Limb (tissue), 2 donors: ENCODE measurements at regions not wholly inside any gene's neighbourhood (a gene's known extent, or its start where the extent isn't known, plus 50 kb on each side); places are given as distances from the start of the nearest gene placed in this dataset.
A peak's percentile ranks its signal among the peaks of the same experiment; 100 is the strongest.
"Not testable (repeated sequence)": the region's sequence is repeated elsewhere in the genome, so short reads cannot be mapped to it uniquely, and the experiment has no call there.

Experiments
- DNase-seq, 2 donors: peaks; one replicate each; pipeline ENCODE4 v3.0.0-alpha.2; 2016; ENCODE audit errors: extremely low spot score in 2 of 2

DNA sequence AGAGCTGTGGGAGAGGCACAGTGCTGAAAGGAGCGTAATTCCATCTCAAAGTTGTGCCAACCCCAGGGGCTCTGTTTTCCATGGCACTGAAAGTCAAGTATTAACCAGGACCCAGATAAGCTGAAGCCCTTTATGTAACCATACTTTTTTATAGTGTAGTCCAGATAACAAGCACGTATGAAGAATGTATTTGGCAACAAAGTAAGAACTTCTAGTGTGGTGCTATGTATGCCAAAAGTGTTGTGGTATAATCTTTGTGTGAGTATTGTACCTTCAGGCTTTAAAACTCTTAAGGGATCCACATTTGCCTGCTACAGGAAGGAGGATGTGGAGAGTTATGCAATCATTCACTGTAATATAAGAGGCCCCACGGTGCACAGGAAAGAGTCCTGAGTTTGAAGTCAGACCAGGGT lies 129.4 kb downstream of the IBTK start:
- peak in 1 of 2 donors; percentile 28 for DNase-seq

DNA sequence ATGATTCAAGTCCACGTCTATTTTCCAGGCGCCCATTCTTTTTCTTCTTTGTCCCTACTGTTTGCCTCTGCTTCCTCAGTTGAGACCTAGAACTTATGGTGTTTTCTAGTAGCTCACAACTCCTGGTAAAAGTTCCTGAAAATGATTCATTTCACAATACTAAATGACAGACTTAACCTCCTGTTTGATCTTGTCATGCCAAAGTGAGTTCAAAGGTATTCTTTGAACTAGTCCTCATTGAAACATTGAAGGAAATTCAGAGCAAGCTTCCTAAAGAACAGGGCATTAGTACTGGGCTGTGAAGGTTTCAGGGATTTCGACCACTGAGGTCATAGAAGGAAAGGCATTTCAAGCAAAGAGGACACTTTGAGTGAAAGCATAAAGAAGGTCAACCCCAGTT lies 132.8 kb downstream of the IBTK start:
- no peak for DNase-seq

GRCh38 chr6:82113231-82113630 lies 134.3 kb downstream of the IBTK start:
- DNase-seq: no peak

DNA sequence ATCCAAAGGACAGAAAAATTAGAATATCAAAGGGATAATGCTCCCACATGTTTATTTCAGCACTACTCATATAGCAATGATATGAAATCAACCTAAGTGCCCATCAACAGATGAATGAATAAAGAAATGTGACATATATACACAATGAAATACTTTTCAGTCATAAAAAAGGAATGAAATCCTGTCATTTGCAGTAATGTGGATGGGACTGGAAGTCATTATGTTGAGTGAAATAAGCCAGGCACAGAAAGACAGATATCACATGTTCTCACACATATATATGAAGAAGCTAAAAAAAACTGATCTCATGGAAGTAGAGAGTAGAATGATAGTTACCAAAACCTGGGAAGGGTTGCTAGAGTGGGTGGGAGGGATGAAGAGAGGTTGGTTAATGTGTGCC lies 135.7 kb downstream of the IBTK start:
- no peak for DNase-seq

GRCh38 chr6:82111114-82111513 lies 136.4 kb downstream of the IBTK start:
- no peak for DNase-seq

DNA sequence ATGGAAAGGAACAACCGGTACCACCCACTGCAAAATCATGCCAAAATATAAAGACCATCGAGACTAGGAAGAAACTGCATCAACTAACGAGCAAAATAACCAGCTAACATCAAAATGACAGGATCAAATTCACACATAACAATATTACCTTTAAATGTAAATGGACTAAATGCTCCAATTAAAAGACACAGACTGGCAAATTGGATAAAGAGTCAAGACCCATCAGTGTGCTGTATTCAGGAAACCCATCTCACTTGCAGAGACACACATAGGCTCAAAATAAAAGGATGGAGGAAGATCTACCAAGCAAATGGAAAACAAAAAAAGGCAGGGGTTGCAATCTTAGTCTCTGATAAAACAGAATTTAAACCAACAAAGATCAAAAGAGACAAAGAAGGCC lies 144.4 kb downstream of the IBTK start:
- not testable (repeated sequence) for DNase-seq

DNA sequence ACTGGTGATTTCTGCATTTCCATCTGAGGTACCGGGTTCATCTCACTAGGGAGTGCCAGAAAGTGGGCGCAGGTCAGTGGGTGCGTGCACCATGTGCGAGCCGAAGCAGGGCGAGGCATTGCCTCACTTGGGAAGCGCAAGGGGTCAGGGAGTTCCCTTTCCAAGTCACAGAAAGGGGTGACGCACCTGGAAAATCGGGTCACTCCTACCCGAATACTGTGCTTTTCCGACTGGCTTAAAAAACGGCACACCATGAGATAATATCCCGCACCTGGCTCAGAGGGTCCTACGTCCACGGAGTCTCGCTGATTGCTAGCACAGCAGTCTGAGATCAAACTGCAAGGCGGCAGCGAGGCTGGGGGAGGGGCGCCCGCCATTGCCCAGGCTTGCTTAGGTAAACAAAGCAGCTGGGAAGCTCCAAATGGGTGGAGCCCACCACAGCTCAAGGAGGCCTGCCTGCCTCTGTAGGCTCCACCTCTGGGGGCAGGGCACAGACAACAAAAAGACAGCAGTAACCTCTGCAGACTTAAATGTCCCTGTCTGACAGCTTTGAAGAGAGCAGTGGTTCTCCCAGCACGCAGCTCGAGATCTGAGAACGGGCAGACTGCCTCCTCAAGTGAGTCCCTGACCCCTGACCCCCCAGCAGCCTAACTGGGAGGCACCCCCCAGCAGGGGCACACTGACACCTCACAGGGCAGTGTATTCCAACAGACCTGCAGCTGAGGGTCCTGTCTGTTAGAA lies 146.0 kb downstream of the IBTK start:
- DNase-seq: not testable (repeated sequence)

- DNase-seq: not testable (repeated sequence)
Measured at GRCh38 chr6:82100763-82101162, 146.8 kb downstream of the IBTK start.

- DNase-seq: no peak
Measured at GRCh38 chr6:82097676-82098075, 149.9 kb downstream of the IBTK start.

DNA sequence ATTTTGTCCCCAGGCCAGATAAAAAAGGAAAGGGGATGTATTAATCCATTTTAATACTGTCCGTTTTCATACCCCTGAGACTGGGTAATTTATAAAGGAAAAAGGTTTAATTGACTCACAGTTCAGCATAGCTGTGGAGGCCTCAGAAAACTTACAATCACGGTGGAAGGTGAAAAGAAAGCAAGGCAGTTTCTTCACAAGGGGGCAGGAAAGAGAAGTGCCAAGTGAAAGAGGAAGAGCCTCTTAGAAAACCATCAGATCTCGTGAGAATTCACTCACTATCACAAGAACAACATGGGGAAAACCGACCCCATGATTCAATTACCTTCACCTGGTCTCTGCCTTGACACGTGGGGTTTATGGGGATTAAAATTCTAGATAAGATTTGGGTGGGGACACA lies 152.5 kb downstream of the IBTK start:
- DNase-seq: no peak

DNA sequence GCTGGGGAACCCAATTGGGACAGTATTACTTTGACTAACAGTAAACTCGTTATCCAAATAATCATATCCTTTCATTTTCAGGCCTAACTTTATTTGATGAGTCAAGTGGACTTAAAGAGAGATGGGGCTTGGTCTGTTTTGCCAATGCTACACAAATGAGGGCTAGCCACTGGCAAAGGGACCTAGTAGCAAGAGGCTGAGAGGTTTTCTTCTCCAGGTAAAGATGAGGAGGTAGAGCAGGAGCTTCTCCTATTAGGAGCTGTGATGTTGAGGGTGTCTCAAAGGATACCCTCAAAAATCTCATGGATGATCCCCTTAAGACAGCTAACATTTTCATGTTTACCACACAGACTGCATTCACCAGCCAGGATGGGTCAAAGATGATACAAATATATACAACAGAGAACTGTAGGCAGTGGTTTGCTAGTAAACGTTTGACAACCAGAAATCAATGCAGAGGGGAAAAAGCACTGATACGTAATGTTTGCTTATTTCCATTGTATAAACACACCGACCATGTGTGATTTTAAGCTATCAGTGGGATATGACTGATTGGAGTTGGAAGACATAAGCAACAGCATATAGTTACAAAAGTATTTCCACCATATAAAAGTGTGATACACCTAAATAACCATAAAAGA lies 153.3 kb downstream of the IBTK start:
- DNase-seq: no peak

DNA sequence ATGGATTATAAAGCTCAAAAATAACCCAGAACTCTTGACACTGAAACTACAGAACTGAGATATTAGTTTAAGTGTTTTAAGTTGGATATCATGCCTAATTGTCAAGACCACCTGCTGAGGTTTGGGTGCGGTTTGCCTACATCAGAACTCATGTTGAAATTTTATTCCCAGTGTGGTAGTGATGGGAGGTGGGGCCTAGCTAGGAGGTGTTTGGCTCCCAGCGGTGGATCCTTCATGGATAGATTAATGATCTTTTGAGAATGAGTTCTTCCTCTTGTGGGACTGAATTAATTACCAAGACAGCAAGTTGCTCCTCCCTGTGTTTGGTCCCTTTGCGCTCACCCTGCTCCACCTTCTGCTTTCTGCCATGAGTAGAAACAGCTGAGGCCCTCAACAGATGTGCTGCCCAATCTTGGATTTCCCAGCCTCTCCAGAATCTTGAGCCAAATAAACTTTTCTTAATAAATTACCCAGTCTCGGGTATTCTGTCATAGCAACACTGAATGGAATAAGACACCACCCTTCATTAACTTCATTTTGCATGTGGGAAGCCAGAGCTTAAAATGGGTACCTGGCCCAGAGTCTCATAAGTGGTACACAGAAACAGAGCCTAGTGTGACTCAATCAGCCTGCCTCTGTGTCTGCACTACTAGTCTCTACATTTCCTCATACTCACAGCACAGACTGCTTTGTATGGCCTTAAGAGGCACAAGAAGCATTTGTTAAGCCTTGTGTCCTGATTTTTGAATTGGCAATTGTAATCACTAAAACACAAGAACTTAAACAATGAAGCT lies 158.4 kb downstream of the IBTK start:
- no peak for DNase-seq

DNA sequence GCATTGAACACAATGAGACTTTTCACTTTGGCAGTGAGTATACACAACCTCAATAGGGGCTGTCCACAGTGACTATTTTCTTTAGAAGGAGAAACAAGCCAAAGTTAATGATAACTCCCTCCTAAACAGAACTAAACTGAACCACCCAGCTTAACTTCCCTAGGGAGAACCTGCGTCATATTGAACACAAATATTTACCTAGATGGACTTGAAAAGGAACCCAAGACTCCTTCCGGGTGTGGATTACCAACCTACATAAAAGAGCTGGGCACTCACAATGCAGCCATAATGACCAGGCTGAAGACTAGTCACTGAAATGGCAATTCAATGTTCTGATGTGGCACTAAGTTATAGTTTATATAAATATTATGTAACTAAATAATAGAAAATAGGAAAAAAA lies 160.6 kb downstream of the IBTK start:
- no peak for DNase-seq

GRCh38 chr6:82085701-82086100 lies 161.8 kb downstream of the IBTK start:
- DNase-seq: no peak

- no peak for DNase-seq
Measured at GRCh38 chr6:82084324-82084920, 163.1 kb downstream of the IBTK start.

GRCh38 chr6:82083646-82084045 lies 163.9 kb downstream of the IBTK start:
- no peak for DNase-seq

- DNase-seq: no peak
Measured at GRCh38 chr6:82080767-82081166, 166.8 kb downstream of the IBTK start.

DNA sequence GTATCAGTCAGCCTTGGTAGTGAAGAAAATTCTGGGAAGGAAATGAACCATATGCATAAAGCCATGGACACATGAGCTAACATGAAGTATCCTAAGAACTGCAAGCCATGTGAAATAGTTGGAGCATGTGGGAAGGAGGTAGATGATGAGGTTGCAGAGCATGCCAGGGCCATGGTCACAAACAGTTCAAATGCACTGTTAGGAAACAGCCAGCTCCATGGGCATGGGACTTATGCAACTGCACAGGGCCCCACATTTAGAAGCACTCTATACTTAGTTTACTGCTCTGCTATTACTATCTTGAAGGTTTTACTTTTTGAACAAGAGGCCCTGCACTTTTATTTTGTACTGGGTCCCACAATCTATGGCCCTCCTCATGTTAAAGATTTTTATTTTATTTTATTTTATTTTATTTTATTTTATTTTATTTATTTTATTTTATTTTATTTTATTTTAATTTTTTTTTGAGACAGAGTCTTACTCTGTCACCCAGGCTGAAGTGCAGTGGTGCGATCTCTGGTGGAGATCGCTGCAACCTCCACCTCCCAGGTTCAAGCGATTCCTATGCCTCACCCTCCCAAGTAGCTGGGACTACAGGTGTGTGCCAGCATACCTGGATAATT lies 169.1 kb downstream of the IBTK start:
- DNase-seq: no peak

DNA sequence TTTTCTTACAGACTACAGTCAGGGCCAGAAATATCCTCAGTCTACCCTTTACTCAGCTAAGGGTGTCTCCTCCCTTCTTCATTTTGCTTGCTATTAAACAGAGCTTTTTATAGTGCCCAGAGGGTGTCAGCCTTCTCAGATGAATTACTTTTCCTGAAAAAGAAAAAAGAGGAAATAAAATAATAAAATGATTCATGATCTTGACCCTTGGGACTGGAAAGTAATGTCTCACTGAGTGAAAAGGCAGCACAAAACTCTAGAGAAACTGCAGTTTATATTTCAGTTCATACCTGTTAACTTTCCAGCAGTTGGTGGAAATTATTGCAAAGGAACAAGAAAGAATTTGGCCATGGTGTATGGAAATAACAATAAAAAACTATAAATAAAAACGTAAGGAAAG lies 170.6 kb downstream of the IBTK start:
- peak in 1 of 2 donors; percentile 44 for DNase-seq

GRCh38 chr6:82074556-82074955 lies 173.0 kb downstream of the IBTK start:
- no peak for DNase-seq

GRCh38 chr6:82073484-82073883 lies 174.1 kb downstream of the IBTK start:
- no peak for DNase-seq

DNA sequence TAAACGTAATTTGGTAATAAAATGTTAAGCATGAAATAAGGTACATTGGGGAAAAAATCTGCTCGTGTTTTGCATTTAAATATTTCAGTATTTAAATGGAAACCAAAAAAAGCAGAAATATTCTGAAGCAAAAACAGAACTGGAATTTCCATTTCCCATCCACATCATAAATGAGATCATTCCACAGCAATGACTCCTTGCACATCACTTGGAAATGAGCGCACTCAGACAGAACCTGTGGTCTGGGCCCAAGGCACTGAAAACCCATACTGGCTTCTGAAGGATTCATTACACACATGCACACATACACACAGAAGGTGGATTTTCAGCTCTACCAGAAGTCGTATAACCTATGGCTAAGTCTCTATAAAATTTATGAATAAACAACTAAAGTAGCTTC lies 174.8 kb downstream of the IBTK start:
- peak in 1 of 2 donors; percentile 36 for DNase-seq
